MCF 10A (cell line): ENCODE measurements at regions not wholly inside any gene's neighbourhood (a gene's known extent, or its start where the extent isn't known, plus 50 kb on each side); places are given as distances from the start of the nearest gene placed in this dataset.

Experiments used
- BruUV-seq: library from RNA; stranded (reverse); fragments of 400-500 nt; replicated peaks from 2 replicates; lab custom pipeline; 2021; lab: Mats Ljungman, UMichigan
- CTCF ChIA-PET: fragments of 300-600 bp; sonication (Branson Sonifier 250); formaldehyde crosslinking; extraction: SDS; loops from one replicate; lab custom pipeline; 2021; ENCODE audit warnings: antibody characterized with exemption, inconsistent platforms; lab: Yijun Ruan, JAX
- POLR2A ChIA-PET: fragments of 300-600, 350-650 bp; sonication (Branson Sonifier 250); formaldehyde crosslinking; extraction: SDS; loops from one replicate; lab custom pipeline; 2020; ENCODE audit warnings: antibody characterized with exemption, inconsistent platforms; lab: Yijun Ruan, JAX
- DNase-seq: peaks from one replicate; pipeline ENCODE4 v3.0.0-alpha.2; 2018; ENCODE audit not compliant: unreplicated experiment
- H3K27ac Mint-ChIP-seq: one replicate; pipeline ENCODE4 v1.8.0; 2022; ENCODE audit warnings: mild to moderate bottlenecking, low read depth, mixed read lengths; ENCODE audit not compliant: unreplicated experiment
- H3K27me3 Mint-ChIP-seq: one replicate; pipeline ENCODE4 v1.8.0; 2022; ENCODE audit warnings: mixed read lengths; ENCODE audit not compliant: insufficient read depth, unreplicated experiment
- H3K36me3 Mint-ChIP-seq: one replicate; pipeline ENCODE4 v1.8.0; 2022; ENCODE audit warnings: mild to moderate bottlenecking, moderate library complexity, mixed read lengths; ENCODE audit not compliant: insufficient read depth, unreplicated experiment
- H3K4me1 Mint-ChIP-seq: one replicate; pipeline ENCODE4 v1.8.0; 2022; ENCODE audit warnings: mixed read lengths; ENCODE audit not compliant: insufficient read depth, unreplicated experiment
- H3K4me3 Mint-ChIP-seq: one replicate; pipeline ENCODE4 v1.8.0; 2022; ENCODE audit warnings: mild to moderate bottlenecking, moderate library complexity, mixed read lengths; ENCODE audit not compliant: unreplicated experiment
- H3K9me3 Mint-ChIP-seq: one replicate; pipeline ENCODE4 v1.8.0; 2022; ENCODE audit warnings: mixed read lengths; ENCODE audit not compliant: unreplicated experiment
- intact Hi-C: fragments of 100-400 bp; cut with micrococcal nuclease; formaldehyde crosslinking; loops from 2 replicates; pipeline ENCODE4 v1.14.1; 2022
- TF ChIP-seq, protein P1 (sequence below): fragments of 200-600 bp; IDR thresholded peaks from one replicate; pipeline ENCODE4 v1.8.0; 2022; ENCODE audit warnings: antibody characterized with exemption, mild to moderate bottlenecking; ENCODE audit not compliant: unreplicated experiment

DNA sequence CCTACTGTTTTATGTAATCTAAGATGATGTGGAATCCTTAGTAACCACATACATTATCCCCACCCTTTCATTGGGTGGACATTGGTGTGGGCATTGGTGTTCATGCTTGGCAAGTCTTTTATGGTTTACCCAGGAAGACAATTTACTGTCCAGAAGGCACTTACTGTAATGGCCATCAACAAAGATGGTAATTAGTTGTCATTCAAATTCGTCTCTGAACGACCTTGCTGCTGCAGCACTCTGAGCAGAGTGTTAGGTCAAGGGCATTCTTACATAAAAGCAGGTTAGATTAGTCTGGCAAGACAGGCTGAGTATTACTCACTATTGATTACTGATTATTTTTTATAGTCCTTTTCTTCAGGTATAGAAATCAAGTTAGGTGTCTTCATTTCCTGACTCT lies 447.9 kb downstream of the XIRP2 start:
- intact Hi-C loops, result no loop called here
- no peaks in the 10 kb centered on the region for H3K9me3 Mint-ChIP-seq
- POLR2A ChIA-PET, result no interaction called here
- peaks cover 81% of the 10 kb centered on the region for H3K27me3 Mint-ChIP-seq
- TF ChIP-seq, protein P1, sequence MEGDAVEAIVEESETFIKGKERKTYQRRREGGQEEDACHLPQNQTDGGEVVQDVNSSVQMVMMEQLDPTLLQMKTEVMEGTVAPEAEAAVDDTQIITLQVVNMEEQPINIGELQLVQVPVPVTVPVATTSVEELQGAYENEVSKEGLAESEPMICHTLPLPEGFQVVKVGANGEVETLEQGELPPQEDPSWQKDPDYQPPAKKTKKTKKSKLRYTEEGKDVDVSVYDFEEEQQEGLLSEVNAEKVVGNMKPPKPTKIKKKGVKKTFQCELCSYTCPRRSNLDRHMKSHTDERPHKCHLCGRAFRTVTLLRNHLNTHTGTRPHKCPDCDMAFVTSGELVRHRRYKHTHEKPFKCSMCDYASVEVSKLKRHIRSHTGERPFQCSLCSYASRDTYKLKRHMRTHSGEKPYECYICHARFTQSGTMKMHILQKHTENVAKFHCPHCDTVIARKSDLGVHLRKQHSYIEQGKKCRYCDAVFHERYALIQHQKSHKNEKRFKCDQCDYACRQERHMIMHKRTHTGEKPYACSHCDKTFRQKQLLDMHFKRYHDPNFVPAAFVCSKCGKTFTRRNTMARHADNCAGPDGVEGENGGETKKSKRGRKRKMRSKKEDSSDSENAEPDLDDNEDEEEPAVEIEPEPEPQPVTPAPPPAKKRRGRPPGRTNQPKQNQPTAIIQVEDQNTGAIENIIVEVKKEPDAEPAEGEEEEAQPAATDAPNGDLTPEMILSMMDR, result no peak
- H3K27ac Mint-ChIP-seq, result no peak overlapping the region
- no peaks in the 10 kb centered on the region for H3K4me1 Mint-ChIP-seq
- no peaks in the 10 kb centered on the region for H3K36me3 Mint-ChIP-seq
- BruUV-seq, result no TSS peak
- DNase-seq, result no peak
- CTCF ChIA-PET, result no interaction called here
- H3K4me3 Mint-ChIP-seq, result no peak overlapping the region

- ChIA-PET POLR2A (no interaction called here), CTCF (no interaction called here)
- H3K27ac Mint-ChIP-seq, result no peak overlapping the region
- intact Hi-C loops, result no loop called here
- TF ChIP-seq, protein P1, result no peak
- BruUV-seq, result no TSS peak
- peak; percentile 12 for DNase-seq
- no peaks in the 10 kb centered on the region for H3K9me3 Mint-ChIP-seq
- H3K4me3 Mint-ChIP-seq, result no peak overlapping the region
- H3K27me3 Mint-ChIP-seq, result peaks cover 75% of the 10 kb centered on the region
- H3K4me1 Mint-ChIP-seq, result no peaks in the 10 kb centered on the region
- H3K36me3 Mint-ChIP-seq, result no peaks in the 10 kb centered on the region
Observed at GRCh38 chr2:167335541-167335992, 447.3 kb downstream of the XIRP2 start.

GRCh38 chr2:167334146-167334742 lies 446.0 kb downstream of the XIRP2 start:
- CTCF ChIA-PET, result no interaction called here
- TF ChIP-seq, protein P1, result no peak
- intact Hi-C loops, result loop anchor here (5.0 kb wide), 1 partner anchor 797 kb away; no protein-coding TSS in a partner anchor
- Mint-ChIP-seq H3K27me3 (peaks cover 69% of the 10 kb centered on the region), H3K4me1 (no peaks in the 10 kb centered on the region), H3K27ac (no peak overlapping the region), H3K4me3 (no peak overlapping the region), H3K9me3 (no peaks in the 10 kb centered on the region), H3K36me3 (no peaks in the 10 kb centered on the region)
- POLR2A ChIA-PET, result interaction anchor here (0.6 kb wide), 1 partner anchor 279 kb away, joined by 3 read pairs; no protein-coding TSS in a partner anchor
- BruUV-seq, result no TSS peak
- no peak for DNase-seq

DNA sequence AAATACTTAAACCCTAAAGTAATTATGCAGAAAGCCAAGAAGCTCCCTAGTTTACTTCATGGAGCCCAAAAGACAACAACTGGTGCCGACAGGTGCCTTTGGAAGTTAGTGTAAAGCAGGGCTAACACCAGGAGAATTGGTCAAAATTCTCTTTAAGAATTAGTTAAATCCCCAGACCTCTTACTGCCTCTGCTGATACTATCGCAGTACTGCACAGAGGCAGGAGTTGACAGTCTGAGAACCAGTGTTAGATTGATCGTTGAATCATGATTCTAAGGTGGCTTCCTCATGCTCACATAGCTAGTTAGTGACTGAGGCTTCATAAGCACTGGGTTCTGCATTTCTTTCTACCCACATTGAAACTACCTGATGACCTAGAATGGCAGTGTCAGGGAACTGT lies 445.0 kb downstream of the XIRP2 start:
- TF ChIP-seq, protein P1, result no peak
- ChIA-PET POLR2A (no interaction called here), CTCF (interaction anchor here (0.8 kb wide), 1 partner anchor 442 kb away, joined by 3 read pairs; no protein-coding TSS in a partner anchor)
- no TSS peak for BruUV-seq
- intact Hi-C loops, result loop anchor here (5.0 kb wide), 1 partner anchor 796 kb away; no protein-coding TSS in a partner anchor
- DNase-seq, result no peak
- H3K4me1 Mint-ChIP-seq, result no peaks in the 10 kb centered on the region
- peaks cover 69% of the 10 kb centered on the region for H3K27me3 Mint-ChIP-seq
- no peak overlapping the region for H3K4me3 Mint-ChIP-seq
- no peaks in the 10 kb centered on the region for H3K36me3 Mint-ChIP-seq
- no peak overlapping the region for H3K27ac Mint-ChIP-seq
- H3K9me3 Mint-ChIP-seq, result no peaks in the 10 kb centered on the region
